CD1c-positive myeloid dendritic cell (primary cell): ENCODE measurements at regions not wholly inside any gene's neighbourhood (a gene's known extent, or its start where the extent isn't known, plus 50 kb on each side); places are given as distances from the start of the nearest gene placed in this dataset.
"Not testable (repeated sequence)": the region's sequence is repeated elsewhere in the genome, so short reads cannot be mapped to it uniquely, and the experiment has no call there.

Experiments used
- DNase-seq: peaks from one replicate; pipeline ENCODE4 v3.0.0-alpha.2; 2016; ENCODE audit errors: extremely low spot score

DNA sequence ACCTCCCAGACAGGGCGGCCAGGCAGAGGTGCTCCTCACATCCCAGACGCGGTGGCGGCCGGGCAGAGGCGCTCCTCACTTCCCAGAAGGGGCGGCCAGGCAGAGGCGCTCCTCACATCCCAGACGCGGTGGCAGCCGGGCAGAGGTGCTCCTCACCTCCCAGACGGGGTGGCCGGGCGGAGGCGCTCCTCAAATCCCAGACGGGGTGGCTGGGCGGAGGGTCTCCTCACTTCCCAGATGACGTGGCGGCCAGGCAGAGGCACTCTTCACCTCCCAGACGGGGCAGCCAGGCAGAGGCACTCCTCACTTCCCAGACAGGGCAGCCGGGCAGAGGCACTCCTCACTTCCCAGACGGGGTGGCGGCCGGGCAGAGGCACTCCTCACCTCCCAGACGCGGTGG lies 247.7 kb upstream of the USP9Y start:
- DNase-seq = not testable (repeated sequence)

DNA sequence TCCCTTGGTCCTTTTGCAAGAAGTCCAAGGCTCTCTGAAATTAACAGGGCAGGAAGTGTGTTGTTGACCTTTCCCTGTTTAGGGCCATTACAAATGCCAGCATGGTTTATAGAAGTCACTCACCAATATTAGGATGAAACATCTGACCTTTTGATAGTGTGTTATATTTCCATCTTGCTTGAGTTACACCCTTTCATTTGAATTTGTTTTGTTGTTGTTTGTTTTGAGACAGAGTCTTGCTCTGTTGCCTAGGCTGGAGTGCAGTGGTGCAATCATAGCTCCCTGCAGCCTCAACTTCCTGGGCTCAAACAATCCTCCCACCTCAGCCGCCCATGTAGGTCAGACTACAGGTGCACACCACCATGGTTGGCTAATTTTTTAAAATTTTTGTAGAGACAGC lies 241.1 kb upstream of the USP9Y start:
- DNase-seq = no peak

DNA sequence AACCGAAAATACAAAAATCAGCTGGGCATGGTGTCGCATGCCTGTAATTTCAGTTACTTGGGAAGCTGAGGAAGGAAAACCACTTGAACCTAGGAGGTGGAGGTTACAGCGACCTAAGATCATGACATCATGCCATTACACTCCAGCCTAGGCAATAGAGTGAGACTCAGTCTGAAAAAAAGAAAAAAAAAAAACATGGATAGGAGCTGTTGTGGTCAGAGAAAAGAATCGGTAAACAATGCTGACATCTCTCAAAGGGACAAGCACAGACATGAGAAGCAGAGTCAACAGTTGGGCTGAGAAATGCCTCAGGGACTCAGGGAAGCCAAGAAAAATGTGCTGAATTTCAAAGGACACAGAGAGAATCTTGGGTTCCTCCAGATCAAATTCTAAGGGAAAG lies 236.9 kb upstream of the USP9Y start:
- no peak for DNase-seq

DNA sequence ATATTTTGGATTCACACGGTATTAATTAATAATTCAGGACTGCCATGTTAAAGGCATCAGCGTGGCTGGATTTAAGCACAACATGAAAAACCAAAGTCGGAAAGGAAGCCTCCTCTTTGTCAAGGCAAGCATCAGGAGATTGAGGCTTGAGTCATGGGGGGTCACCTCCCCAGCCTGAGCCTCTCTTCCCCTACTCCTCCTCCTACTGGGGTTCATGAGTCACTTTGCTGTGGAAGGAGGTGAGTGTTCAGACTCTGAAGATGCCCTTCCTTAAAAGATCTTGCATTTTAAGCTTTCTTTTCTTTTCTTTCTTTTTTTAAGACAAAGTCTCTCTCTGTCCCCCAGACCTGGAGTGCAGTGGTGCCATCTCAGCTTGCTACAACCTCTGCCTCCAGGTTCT lies 235.3 kb upstream of the USP9Y start:
- DNase-seq = no peak

DNA sequence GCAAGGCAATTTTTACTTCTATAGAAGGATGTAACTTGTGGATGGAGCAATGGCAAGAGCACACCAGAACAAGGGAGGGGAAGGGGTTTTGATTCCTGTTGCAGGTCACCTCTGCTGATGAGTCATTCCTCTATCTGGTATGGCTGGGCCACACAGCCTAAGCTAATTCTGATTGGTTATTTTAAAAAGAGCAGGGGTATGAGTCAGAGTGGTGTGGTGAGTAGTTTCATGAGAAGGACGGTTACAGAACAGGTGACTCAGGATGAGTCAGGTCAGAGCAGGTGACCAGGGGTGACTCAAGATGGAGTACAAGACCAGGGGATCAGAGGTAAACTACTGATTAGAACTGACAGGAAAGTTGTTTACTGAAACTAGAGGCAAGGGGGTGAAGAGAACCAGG lies 231.9 kb upstream of the USP9Y start:
- DNase-seq = no peak

DNA sequence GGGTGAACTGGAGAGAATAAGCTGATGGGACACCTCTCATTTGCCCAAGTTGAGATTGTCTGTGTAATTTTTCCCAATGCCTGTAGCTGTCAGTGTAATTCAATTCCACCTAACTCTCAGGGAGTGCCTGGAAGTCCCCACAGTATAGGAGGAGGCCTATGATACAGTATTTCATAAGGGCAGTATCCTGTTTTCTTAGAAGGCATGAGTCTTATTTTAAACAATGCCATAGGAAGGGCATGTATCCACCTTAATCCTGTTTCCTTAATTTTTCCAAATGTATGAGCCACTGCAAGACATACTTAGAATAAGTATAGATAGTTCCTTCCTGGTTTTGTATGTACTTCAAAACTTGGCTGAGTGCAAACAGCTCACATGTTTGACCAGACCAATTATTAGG lies 226.6 kb upstream of the USP9Y start:
- DNase-seq = no peak

DNA sequence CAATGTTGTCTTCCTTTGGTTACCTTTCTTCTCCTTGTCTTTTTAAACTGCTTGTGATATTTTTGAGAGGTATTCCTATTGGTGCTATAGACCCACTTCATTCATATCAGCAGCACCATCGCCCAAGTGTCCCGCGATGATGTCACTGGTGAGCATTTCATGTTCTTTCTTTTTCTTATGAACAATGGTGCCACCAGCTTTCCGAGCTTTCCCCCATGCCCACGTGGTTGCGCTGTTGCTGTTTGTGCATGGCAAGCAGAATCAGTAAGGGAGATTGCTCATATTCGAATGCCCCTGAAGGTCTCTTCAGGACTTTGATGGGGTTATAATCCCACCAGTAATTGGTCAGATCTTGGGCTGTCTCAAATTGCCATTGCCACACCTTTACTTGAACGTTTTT lies 221.6 kb upstream of the USP9Y start:
- peak; percentile 1 for DNase-seq

DNA sequence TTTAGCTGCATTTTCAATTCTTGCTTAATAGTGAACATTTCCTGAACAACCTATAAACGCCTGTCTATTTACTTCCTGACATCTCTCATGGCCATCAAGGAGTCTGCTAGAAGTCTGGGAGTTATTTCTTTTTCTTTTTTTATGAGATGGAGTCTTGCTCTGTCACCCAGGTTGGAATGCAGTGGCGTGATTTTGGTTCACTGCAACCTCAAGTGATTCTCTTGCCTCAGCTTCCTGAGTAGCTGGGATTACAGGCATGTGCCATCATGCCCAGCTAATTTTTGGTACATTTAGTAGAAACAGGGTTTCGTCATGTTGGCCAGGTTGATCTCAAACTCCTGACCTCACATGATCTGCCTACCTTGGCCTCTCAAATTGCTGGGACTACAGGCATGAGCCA lies 217.6 kb upstream of the USP9Y start:
- DNase-seq = no peak

DNA sequence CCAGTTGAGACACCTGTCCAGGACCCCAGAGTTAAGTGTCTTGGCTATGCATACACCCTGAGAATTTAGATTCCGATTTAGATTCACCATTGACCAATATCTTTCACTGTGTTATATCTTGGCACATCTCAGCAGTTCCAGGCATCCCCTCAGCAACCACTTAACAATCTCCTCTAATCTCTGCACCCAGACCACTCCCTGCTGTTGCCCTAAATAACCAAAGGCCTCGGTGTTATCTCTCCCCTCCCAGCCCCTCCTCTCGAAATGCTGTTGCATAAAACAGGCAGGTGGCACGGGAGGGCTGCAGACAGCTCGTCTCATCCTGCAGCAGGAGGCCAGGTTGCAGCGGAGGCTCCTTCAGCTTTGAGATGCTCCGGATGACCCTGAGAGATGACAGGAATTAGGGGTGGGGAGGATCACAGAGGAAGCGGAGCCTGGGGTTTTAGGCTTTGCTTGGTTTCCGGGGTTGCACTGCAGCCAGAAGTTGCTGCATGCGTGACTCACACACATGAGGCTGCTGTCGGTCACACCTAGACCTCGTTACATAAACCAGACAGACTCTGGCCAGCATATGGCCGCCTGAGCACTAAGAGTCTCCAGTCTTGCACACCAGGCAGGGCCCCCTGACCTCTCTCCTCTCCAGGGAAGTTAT lies 210.3 kb upstream of the USP9Y start:
- no peak for DNase-seq

DNA sequence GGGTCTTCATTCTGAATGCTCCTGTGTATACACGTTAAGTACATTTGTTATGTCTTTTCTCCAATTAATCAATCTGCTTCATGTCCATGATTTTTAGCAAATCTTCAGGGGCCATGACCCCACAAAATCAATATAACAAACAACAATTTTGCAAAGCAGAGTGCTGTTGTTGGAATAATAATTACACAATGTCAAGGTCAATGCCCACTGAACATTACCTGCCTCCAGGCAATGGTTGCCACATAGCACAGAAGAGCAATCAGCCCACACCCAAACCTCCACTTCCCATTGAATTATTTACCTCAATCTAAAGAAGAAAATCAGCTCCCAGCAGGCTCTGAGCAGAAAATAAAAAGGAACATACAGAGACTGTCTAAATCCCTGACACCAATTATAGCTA lies 208.8 kb upstream of the USP9Y start:
- no peak for DNase-seq

DNA sequence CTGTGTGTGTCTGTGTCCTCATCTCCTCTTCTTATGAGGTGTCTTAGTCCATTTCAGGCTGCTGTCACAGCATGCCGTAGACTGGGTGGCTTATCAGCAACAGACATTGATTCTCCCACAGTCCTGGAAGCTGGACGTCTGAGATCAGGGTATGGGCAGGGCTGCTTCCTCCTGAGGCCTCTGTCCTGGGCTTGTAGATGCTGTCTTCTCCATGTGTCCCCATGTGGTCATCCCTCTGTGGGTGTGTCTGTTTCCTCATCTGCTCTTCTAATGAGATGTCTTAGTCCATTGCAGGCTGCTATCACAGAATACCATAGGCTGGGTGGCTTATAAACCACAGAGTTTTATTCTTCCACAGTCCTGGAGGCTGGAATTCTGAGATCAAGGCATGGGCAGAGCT lies 205.0 kb upstream of the USP9Y start:
- DNase-seq = no peak

DNA sequence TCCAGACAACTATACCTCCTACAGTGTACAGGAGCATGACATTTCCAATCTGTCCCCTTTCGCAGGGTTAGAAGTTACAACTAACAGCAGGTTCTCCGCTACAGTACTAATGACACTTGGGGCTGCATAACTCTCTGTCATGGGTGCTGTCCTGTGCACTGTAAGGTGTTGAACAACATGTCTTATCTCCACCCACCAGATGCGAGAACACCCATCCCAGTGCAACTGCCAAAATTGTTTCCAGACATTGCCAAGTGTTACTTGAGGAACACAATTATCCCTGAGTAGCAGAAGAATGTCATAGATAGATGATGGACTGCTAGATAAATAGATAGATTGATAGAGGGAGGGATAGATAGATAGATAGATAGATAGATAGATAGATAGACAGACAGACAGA lies 200.9 kb upstream of the USP9Y start:
- DNase-seq = no peak

DNA sequence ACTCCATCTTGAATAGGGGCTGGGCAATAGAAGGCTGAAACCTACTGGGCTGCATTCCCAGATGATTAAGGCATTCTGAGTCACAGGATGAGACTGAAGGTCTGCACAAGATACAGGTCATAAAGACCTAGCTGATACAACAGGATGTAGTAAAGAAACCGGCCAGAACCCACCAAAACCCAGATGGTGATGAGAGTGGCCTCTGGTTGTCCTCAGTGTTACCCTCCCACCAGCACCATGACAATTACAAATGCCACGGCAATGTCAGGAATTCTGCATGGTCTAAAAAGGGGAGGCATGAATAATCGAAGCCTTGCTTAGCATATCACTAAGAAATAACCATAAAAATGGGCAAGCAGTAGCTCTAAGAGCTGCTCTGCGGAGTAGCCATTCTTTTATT lies 197.0 kb upstream of the USP9Y start:
- DNase-seq = not testable (repeated sequence)

DNA sequence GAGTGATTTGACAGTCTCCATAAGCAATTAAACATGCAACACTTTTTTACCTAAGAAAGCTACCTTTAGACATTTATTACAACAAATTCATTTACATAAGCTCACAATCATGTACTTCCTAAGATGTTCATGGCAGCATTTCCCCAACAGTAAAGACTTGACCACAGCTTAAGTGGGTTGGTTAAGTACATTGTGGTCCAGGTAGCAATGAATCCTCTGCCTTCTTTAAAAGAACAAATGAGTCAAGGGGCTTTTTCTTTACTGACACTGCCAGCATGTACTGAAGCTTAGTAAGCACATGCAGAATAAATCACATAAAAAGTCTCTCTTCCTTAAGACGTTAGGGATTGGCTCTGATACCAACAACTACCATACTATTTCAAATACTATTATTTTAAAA lies 183.7 kb upstream of the USP9Y start:
- no peak for DNase-seq

DNA sequence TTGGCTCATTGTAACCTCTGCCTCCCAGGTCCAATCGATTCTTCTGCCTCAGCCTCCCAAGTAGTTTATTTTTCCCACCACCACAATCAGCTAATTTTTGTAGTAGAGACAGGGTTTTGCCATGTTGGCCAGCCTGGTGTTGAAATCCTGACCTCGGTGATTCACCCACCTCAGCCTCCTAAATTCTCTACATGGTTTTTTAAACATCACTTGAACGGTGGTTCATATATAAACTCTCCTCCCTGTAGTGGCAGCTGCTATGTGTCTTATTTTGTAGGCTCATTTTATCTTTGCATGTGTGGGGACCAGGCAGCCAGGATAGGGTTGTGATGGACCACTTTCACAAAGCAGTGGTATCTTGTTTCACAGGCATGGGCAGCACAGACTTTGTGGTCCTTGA lies 175.8 kb upstream of the USP9Y start:
- no peak for DNase-seq

DNA sequence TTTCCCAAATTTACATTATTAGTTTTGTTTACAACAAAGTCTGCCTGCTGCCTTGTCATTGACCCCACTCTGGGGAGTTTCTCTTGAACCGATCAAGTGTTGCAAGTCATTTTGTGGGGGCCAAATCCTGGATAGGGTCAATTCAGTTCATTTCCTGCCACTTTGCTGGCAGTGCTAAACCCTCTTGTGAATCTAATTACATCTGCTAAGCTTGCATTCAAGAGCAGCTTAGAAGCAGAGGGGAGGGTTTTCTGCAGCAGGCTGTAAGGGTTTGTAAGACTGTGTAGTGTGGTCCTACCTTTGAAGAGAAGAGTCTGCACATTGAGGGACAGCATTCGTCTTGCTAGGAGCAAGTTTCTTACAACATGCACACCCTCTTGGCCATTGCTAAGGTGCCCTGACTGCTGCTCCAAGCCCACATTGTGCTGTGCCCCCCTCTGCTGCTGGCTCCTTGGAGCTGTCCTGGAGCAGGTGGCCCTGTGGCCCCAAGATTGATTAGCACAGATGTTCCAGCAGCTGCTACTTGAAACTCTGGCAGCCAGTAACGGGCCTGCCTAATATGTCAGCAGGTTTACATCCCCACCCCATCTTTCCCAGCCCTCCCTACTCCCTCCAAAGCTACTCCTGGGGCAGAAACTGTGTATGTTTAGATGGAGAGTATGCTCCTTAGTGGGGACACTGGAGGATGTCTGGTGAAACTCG lies 174.5 kb upstream of the USP9Y start:
- DNase-seq = no peak

DNA sequence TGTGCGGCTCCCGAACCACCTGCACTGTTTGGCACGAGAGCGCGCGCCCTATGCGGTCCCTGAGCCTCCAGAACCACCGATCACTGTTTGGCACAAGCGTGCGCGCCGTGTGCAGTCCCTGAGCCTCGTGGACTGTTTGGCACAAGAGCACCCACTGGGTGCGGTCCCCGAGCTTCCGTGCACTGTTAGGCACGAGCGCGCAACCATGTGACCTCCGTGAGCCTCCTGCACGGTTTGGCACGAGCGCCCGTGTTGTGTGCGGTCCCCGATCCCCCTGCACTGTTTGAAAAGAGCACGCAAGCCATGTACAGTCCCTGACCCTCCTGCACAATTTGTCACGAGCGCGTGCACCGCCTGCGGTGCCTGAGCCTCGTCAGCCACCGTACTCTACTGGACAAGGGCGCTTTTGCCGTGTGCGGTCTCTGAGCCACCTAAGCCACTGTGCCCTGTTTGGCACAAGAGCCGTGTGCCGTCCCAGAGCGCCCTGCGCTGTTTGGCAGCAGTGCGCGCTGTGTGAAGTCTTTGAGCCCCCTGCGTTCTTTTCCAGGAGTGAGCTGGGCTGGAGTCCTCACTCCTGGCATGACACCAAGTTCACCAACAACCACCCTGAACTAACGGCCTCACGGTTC lies 163.7 kb upstream of the USP9Y start:
- DNase-seq = no peak

DNA sequence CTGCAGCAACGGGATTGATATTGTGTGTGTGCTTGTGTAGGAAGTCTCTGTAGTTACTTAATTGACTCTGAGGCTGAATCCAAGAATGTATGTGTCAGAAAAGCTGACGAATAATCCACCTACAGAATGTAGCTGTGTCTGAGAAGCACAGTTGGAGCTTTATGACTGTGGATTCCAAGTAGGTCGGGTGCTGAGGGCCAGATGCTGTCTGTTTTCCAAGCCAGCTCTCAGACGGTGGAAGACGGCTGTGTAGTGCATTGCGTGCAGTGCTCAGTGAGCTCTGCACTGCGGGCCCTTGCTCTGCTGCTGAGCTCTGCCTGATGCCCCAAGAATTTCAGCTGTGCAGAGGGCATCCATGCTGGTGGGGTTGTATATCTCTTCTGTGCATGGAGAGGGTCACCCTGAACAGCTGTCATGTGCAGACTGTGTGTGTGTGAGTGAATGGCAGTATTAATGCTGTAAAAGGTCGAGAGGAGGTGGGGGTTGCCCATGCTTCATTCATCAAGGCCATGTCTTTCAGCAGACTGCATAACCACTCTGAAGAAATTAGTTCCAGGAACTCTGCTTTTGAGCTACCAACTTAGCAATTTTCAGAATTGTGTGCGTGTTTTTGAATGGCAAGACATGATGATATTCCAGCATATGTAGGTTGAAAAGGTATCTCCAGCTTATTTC lies 154.1 kb upstream of the USP9Y start:
- no peak for DNase-seq

DNA sequence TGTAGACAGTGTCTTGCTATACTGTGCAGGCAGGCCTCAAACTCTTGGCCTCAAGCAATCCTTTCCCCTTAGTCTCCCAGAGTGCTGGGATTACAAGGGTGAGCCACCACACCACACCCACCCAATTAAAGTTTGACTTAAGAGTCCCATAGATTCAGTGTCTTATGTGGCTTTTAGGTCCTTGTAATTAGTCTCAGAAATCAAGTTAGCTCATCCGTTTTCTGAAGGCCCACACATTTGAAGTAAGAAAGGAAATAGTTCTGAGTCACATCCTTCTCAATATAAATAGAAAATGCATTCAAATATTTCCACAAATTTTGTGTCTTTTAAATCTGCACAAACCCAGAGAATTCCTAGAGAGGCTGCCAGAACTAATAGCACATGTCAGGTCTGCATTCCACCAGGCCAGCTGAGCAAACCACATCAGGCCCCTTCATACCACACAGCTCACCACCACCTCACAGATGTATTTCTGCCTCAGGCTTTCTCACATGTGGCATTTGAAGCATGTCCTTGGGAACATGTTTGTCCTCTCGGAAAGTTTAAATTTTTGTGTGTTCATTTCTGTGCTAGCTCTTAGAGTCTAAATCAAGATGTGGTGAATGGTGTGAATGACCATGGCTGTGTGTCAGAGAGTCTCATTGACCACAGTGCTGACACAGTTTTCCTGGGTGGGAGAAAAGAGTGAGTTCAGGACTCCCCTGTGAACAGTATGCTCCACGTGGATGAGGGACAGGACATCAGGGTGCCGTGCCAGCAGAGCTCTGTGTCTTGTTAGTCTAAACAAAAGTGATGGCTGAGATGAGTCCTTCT lies 148.4 kb upstream of the USP9Y start:
- DNase-seq = no peak

DNA sequence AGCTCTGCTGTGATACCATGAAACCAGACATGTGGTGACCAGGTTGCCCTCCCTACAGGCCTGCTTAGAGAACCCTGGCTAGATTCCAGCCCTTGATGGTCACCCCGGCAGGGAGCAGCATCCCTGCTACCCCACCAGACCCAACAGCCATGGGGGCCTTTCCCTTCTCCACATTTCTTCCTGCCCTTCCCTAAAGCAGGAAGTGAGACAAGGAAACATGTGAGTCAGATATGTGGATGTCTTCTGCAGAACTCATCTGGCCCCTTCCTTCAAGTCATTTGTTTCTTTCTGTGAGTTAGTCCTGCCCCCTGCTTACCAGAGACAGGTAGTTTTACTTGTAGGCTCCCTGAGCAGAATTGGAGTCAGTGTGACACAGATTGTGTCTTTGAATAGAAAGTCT lies 147.1 kb upstream of the USP9Y start:
- no peak for DNase-seq

DNA sequence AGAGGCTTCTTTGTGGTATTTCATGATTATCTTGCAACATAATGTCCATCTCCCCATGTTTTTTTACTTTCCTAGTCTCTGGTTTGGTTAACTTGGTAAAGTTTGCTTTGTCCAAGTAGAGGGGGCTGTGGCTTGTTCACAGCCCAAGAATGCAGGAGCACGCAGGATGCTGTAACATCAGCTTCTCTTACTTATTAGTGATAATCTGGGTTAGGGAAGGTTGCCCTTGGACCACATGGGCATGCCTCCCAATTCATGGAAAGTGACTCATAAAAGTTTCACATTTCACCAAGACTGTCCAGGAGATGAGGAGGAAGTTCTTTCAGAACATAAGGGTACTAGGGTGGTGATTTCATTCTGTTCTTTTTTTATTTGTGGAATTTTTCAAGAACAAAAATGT lies 146.0 kb upstream of the USP9Y start:
- DNase-seq = no peak

DNA sequence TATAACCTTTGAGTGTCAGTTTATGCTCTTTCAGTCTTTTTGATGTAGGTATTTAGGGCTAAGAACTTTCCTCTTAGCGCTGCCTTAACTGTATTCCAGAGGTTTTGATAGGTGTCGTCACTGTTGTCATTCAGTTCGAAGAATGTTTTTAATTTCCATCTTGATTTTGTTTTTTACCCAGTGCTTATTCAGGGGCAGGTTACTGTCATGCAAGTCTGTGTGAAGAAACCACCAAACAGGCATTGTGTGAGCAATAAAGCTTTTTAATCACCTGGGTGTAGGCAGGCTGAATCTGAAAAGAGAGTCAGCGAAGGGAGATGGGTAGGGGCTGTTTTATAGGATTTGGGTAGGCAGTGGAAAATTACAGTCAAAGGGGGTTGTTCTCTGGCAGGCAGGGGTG lies 142.0 kb upstream of the USP9Y start:
- no peak for DNase-seq
